GM12878 (cell line): ENCODE measurements at regions not wholly inside any gene's neighbourhood (a gene's known extent, or its start where the extent isn't known, plus 50 kb on each side); places are given as distances from the start of the nearest gene placed in this dataset.

ENCODE experiments used
- ATAC-seq: fragments of 200-7000 bp; cut with Tn5 transposase; 3 replicates; pipeline ENCODE4 v1.9.1; 2020; ENCODE audit warnings: mild to moderate bottlenecking, moderate library complexity
- BruUV-seq: library from RNA; stranded (reverse); fragments of 400-500 nt; replicated peaks from 2 replicates; lab custom pipeline; 2021; lab: Mats Ljungman, UMichigan
- CTCF ChIA-PET: fragments of 300-600 bp; sonication (Branson Sonifier 250); formaldehyde crosslinking; extraction: SDS; loops from one replicate; lab custom pipeline; 2021; ENCODE audit warnings: inconsistent platforms; lab: Yijun Ruan, JAX
- POLR2A ChIA-PET: fragments of 350-600 bp; formaldehyde crosslinking; extraction: SDS; loops from one replicate; lab custom pipeline; 2021; ENCODE audit warnings: inconsistent platforms; lab: Charles Lee
- RAD21 ChIA-PET: fragments of 300-600 bp; sonication (Branson Sonifier 250); formaldehyde crosslinking; loops from one replicate; lab custom pipeline; 2023; ENCODE audit warnings: antibody characterized with exemption; ENCODE audit not compliant: unreplicated experiment; lab: Charles Lee
- SMC1A ChIA-PET: fragments of 300-600 bp; sonication (Branson Sonifier 250); formaldehyde crosslinking; loops from one replicate; lab custom pipeline; 2023; ENCODE audit not compliant: unreplicated experiment, uncharacterized antibody; lab: Charles Lee
- DNase-seq: peaks from one replicate; pipeline ENCODE4 v3.0.0-alpha.2; 2011; ENCODE audit warnings: low read depth, low spot score
- FAIRE-seq: peaks from 3 replicates; lab custom pipeline; 2011; peaks lifted over from hg19 to GRCh38; lab: Jason Lieb, UNC
- H2AFZ ChIP-seq: 2 replicates; pipeline ENCODE4 v1.6.0; 2011; ENCODE audit warnings: low read depth, low read length, control low read depth; ENCODE audit not compliant: control insufficient read depth
- H3K27ac ChIP-seq: 2 replicates; pipeline ENCODE4 v1.5.1; 2011; ENCODE audit warnings: control low read depth; ENCODE audit not compliant: control insufficient read depth, insufficient read depth
- H3K27me3 ChIP-seq, 2 experiments: replicated peaks in 1 of 2; 2 replicates each; pipeline versions ENCODE4 v1.6.0 to v1.6.1; 2011; ENCODE audit warnings: low read length in 1 of 2; ENCODE audit not compliant: control insufficient read depth in 2 of 2, insufficient read depth in 2 of 2
- H3K36me3 ChIP-seq, 2 experiments: 2 replicates each; pipeline ENCODE4 v1.5.1; 2011; ENCODE audit warnings: low read length in 1 of 2; ENCODE audit not compliant: control insufficient read depth in 2 of 2, insufficient read depth in 2 of 2
- H3K4me1 ChIP-seq: 2 replicates; pipeline ENCODE4 v1.6.1; 2011; ENCODE audit warnings: mild to moderate bottlenecking, low read length, moderate library complexity, mixed read lengths; ENCODE audit not compliant: control insufficient read depth, insufficient read depth
- H3K4me2 ChIP-seq: 2 replicates; pipeline ENCODE4 v1.6.0; 2011; ENCODE audit warnings: control low read depth; ENCODE audit not compliant: control insufficient read depth, insufficient read depth
- H3K4me3 ChIP-seq: fragments of 200-600 bp; sonication (generic); 2 replicates; pipeline ENCODE4 v1.5.1; 2016
- H3K79me2 ChIP-seq: 2 replicates; pipeline ENCODE4 v1.6.0; 2011; ENCODE audit warnings: low read length; ENCODE audit not compliant: control insufficient read depth, insufficient read depth
- H3K9ac ChIP-seq: 2 replicates; pipeline ENCODE4 v1.8.0; 2011; ENCODE audit warnings: low read length, control low read depth, mixed read lengths; ENCODE audit not compliant: control insufficient read depth, insufficient read depth
- H3K9me3 ChIP-seq: replicated peaks from 3 replicates; pipeline ENCODE4 v1.5.1; 2011; ENCODE audit warnings: mild to moderate bottlenecking, low read length; ENCODE audit not compliant: control insufficient read depth, insufficient read depth
- H4K20me1 ChIP-seq: 2 replicates; pipeline ENCODE4 v1.6.0; 2011; ENCODE audit not compliant: control insufficient read depth, insufficient read depth
- ATF3 ChIP-seq: IDR thresholded peaks from 2 replicates; pipeline ENCODE4 v1.6.1; 2011; ENCODE audit warnings: low read depth, mild to moderate bottlenecking, low read length, moderate library complexity, borderline replicate concordance; ENCODE audit errors: extremely low read depth
- EZH2 ChIP-seq: IDR thresholded peaks from 2 replicates; pipeline ENCODE4 v1.6.1; 2012; ENCODE audit warnings: low read depth, mild to moderate bottlenecking, control low read depth, inconsistent platforms, low read length, borderline replicate concordance; ENCODE audit not compliant: control insufficient read depth
- HDAC6 ChIP-seq: fragments of 200-600 bp; sonication (generic); IDR thresholded peaks from one replicate; pipeline ENCODE4 v1.8.0; 2017; ENCODE audit warnings: antibody characterized with exemption; ENCODE audit not compliant: unreplicated experiment
- IRF3 ChIP-seq: fragments of 450-650 bp; IDR thresholded peaks from 2 replicates; pipeline ENCODE4 v1.6.1; 2014; ENCODE audit warnings: mild to moderate bottlenecking
- IRF4 ChIP-seq: IDR thresholded peaks from 2 replicates; pipeline ENCODE4 v1.6.1; 2011; ENCODE audit warnings: low read depth, low read length
- KDM1A ChIP-seq: fragments of 200-600 bp; sonication (generic); IDR thresholded peaks from 2 replicates; pipeline ENCODE4 v1.6.1; 2016; ENCODE audit warnings: borderline replicate concordance
- MTA3 ChIP-seq: IDR thresholded peaks from 2 replicates; pipeline ENCODE4 v1.6.1; 2012; ENCODE audit warnings: low read length, inconsistent platforms, borderline replicate concordance
- PBX3 ChIP-seq: IDR thresholded peaks from 2 replicates; pipeline ENCODE4 v1.6.1; 2011; ENCODE audit warnings: mild to moderate bottlenecking, low read depth, low read length, moderate library complexity; ENCODE audit not compliant: insufficient replicate concordance
- RAD21 ChIP-seq: IDR thresholded peaks from 2 replicates; pipeline ENCODE4 v1.6.1; 2011; ENCODE audit warnings: mild to moderate bottlenecking, low read depth, low read length, moderate library complexity; ENCODE audit not compliant: insufficient read depth
- RFX5 ChIP-seq: IDR thresholded peaks from 2 replicates; pipeline ENCODE4 v1.6.1; 2011; ENCODE audit warnings: low read depth, low read length, improper control_type of control experiment
- SMAD5 ChIP-seq: IDR thresholded peaks from 2 replicates; pipeline ENCODE4 v1.6.1; 2016; ENCODE audit warnings: antibody characterized with exemption, low read depth
- ZNF274 ChIP-seq: IDR thresholded peaks from one replicate; pipeline ENCODE4 v1.8.0; 2011; ENCODE audit not compliant: insufficient read length, insufficient read depth
- WGBS: methylation state at CpG from one replicate; pipeline ENCODE4 v1.1.6; 2016; ENCODE audit warnings: low lambda C conversion rate; ENCODE audit not compliant: insufficient replicate concordance, insufficient coverage; ENCODE audit errors: missing lambda C conversion rate; 5-methylcytosine and 5-hydroxymethylcytosine counted together
- in situ Hi-C: fragments of 300-500 bp; cut with MboI; formaldehyde crosslinking; loops from 9 replicates; pipeline ENCODE4 v1.14.3; 2018; ENCODE audit warnings: mixed read lengths
- intact Hi-C: fragments of 100-400 bp; cut with micrococcal nuclease; formaldehyde crosslinking; loops from one replicate; pipeline ENCODE4 v1.14.2; 2022; ENCODE audit not compliant: unreplicated experiment

GRCh38 chr21:18989953-18990495 lies 586.4 kb upstream of the TMPRSS15 start:
- H3K4me2 ChIP-seq: no peak overlapping the region
- ChIA-PET POLR2A (no interaction called here), SMC1A (interaction anchor here (0.8 kb wide), 1 partner anchor 177 kb away, joined by 3 read pairs; no protein-coding TSS in a partner anchor), RAD21 (no interaction called here), CTCF (no interaction called here)
- H4K20me1 ChIP-seq: no peaks in the 10 kb centered on the region
- no peak overlapping the region for H2AFZ ChIP-seq
- FAIRE-seq (no peak), DNase-seq (no peak), ATAC-seq (no peak)
- H3K9ac ChIP-seq: no peak overlapping the region
- in situ Hi-C loops (no loop called here), intact Hi-C loops (no loop called here)
- H3K4me3 ChIP-seq: no peak overlapping the region
- no peaks in the 10 kb centered on the region for H3K27me3 ChIP-seq
- no peaks in the 10 kb centered on the region for H3K79me2 ChIP-seq
- WGBS: 23% methylated on average over 7 of the region's 7 CpGs
- H3K27ac ChIP-seq: no peak overlapping the region
- no TSS peak for BruUV-seq
- H3K9me3 ChIP-seq: no peaks in the 10 kb centered on the region
- TF ChIP-seq HDAC6: no peak
- no peak for TF ChIP-seq RAD21
- TF ChIP-seq EZH2: no peak
- TF ChIP-seq PBX3: no peak
- no peak for TF ChIP-seq MTA3
- no peak for TF ChIP-seq ATF3
- no peak for TF ChIP-seq RFX5
- no peak for TF ChIP-seq IRF4
- TF ChIP-seq KDM1A: no peak
- no peak for TF ChIP-seq ZNF274
- TF ChIP-seq SMAD5: no peak
- TF ChIP-seq IRF3: no peak
- no peaks in the 10 kb centered on the region for H3K4me1 ChIP-seq
- no peaks in the 10 kb centered on the region for H3K36me3 ChIP-seq
